IMR-90 (cell line): ENCODE measurements at regions not wholly inside any gene's neighbourhood (a gene's known extent, or its start where the extent isn't known, plus 50 kb on each side); places are given as distances from the start of the nearest gene placed in this dataset.

ENCODE experiments used
- ATAC-seq: fragments of 200-7000 bp; cut with Tn5 transposase; 2 replicates; pipeline ENCODE4 v1.9.1; 2020; ENCODE audit warnings: low read depth, mild to moderate bottlenecking, moderate library complexity
- BruUV-seq: library from RNA; stranded (reverse); fragments of 400-500 nt; replicated peaks from 2 replicates; lab custom pipeline; 2021; lab: Mats Ljungman, UMichigan
- CTCF ChIA-PET: fragments of 300-600 bp; formaldehyde crosslinking; extraction: SDS; loops from one replicate; lab custom pipeline; 2021; ENCODE audit warnings: antibody characterized with exemption; lab: Yijun Ruan, JAX
- POLR2A ChIA-PET: fragments of 300-600 bp; sonication (Branson Sonifier 250); formaldehyde crosslinking; loops from one replicate; lab custom pipeline; 2022; ENCODE audit warnings: antibody characterized with exemption; ENCODE audit not compliant: unreplicated experiment; lab: Charles Lee
- DNase-seq: peaks from one replicate; pipeline ENCODE4 v3.0.0; 2013
- H2AFZ ChIP-seq: replicated peaks from 2 replicates; pipeline ENCODE3; 2013; ENCODE audit warnings: low read length, mild to moderate bottlenecking; ENCODE audit not compliant: poor library complexity
- H2AK5ac ChIP-seq: 2 replicates; pipeline ENCODE4 v1.6.1; 2013; ENCODE audit warnings: low read depth, low read length, inconsistent platforms
- H2AK9ac ChIP-seq: replicated peaks from 2 replicates; pipeline ENCODE3; 2013; ENCODE audit warnings: mild to moderate bottlenecking, low read depth, low read length, moderate library complexity; ENCODE audit not compliant: poor library complexity
- H2BK120ac ChIP-seq: 2 replicates; pipeline ENCODE4 v1.6.1; 2013; ENCODE audit warnings: low read depth, low read length, inconsistent platforms
- H2BK15ac ChIP-seq: 3 replicates; pipeline ENCODE4 v1.6.1; 2013; ENCODE audit warnings: low read depth, low read length, inconsistent platforms
- H2BK20ac ChIP-seq: 2 replicates; pipeline ENCODE4 v1.6.1; 2013; ENCODE audit warnings: low read depth, mild to moderate bottlenecking, inconsistent platforms, low read length, moderate library complexity
- H2BK5ac ChIP-seq: 2 replicates; pipeline ENCODE4 v1.6.1; 2013; ENCODE audit warnings: mild to moderate bottlenecking, low read depth, low read length, inconsistent platforms; ENCODE audit not compliant: poor library complexity, severe bottlenecking
- H3K14ac ChIP-seq: replicated peaks from 2 replicates; pipeline ENCODE4 v1.6.1; 2013; ENCODE audit warnings: low read depth, low read length, inconsistent platforms
- H3K18ac ChIP-seq: 2 replicates; pipeline ENCODE4 v1.6.1; 2013; ENCODE audit warnings: low read depth, low read length, control low read depth
- H3K23ac ChIP-seq: 2 replicates; pipeline ENCODE4 v1.6.1; 2013; ENCODE audit warnings: low read depth, low read length, inconsistent platforms
- H3K27ac ChIP-seq: 2 replicates; pipeline ENCODE4 v1.5.1; 2013; ENCODE audit warnings: mild to moderate bottlenecking, control low read depth, low read length; ENCODE audit not compliant: insufficient read depth
- H3K27me3 ChIP-seq: 2 replicates; pipeline ENCODE4 v1.6.1; 2013; ENCODE audit warnings: low read length; ENCODE audit not compliant: control insufficient read depth, insufficient read depth
- H3K36me3 ChIP-seq: 2 replicates; pipeline ENCODE4 v1.6.1; 2013; ENCODE audit warnings: low read length, mixed read lengths; ENCODE audit not compliant: control insufficient read depth, insufficient read depth
- H3K4ac ChIP-seq: 2 replicates; pipeline ENCODE4 v1.6.1; 2013; ENCODE audit warnings: low read depth, low read length, inconsistent platforms
- H3K4me1 ChIP-seq: 2 replicates; pipeline ENCODE4 v1.6.1; 2013; ENCODE audit warnings: low read length, mixed read lengths; ENCODE audit not compliant: control insufficient read depth, insufficient read depth
- H3K4me2 ChIP-seq: 2 replicates; pipeline ENCODE4 v1.6.1; 2013; ENCODE audit warnings: low read depth, mild to moderate bottlenecking, control low read depth, low read length, moderate library complexity
- H3K4me3 ChIP-seq: 2 replicates; pipeline ENCODE4 v1.5.1; 2013; ENCODE audit warnings: low read depth, mild to moderate bottlenecking, control low read depth, low read length, moderate library complexity; ENCODE audit not compliant: insufficient read depth
- H3K56ac ChIP-seq: 2 replicates; pipeline ENCODE4 v1.6.1; 2013; ENCODE audit warnings: low read length, inconsistent platforms; ENCODE audit not compliant: insufficient read depth; ENCODE audit errors: extremely low read depth
- H3K79me1 ChIP-seq, 2 experiments: 2 replicates each; pipeline ENCODE4 v1.6.1; 2013; ENCODE audit warnings: low read length in 2 of 2, inconsistent platforms in 1 of 2, low read depth in 1 of 2
- H3K9ac ChIP-seq: 2 replicates; pipeline ENCODE4 v1.6.1; 2013; ENCODE audit warnings: low read depth, low read length, control low read depth
- H3K9me1 ChIP-seq: 2 replicates; pipeline ENCODE4 v1.6.1; 2013; ENCODE audit warnings: low read length, inconsistent platforms; ENCODE audit not compliant: insufficient read depth
- H3K9me3 ChIP-seq: 2 replicates; pipeline ENCODE4 v1.6.1; 2013; ENCODE audit warnings: low read length; ENCODE audit not compliant: control insufficient read depth, insufficient read depth
- H4K20me1 ChIP-seq: 2 replicates; pipeline ENCODE4 v1.6.1; 2013; ENCODE audit warnings: low read length, inconsistent platforms; ENCODE audit not compliant: insufficient read depth
- H4K5ac ChIP-seq: 2 replicates; pipeline ENCODE4 v1.6.1; 2013; ENCODE audit warnings: mild to moderate bottlenecking, low read depth, low read length, control low read depth
- H4K8ac ChIP-seq, 2 experiments: 2 replicates each; pipeline ENCODE4 v1.6.1; 2013; ENCODE audit warnings: low read depth in 2 of 2, low read length in 2 of 2, control low read depth in 1 of 2, inconsistent platforms in 1 of 2
- H4K91ac ChIP-seq: 2 replicates; pipeline ENCODE4 v1.6.1; 2013; ENCODE audit warnings: low read depth, low read length, inconsistent platforms; ENCODE audit not compliant: insufficient read depth
- BHLHE40 ChIP-seq: fragments of 150-350 bp; IDR thresholded peaks from 2 replicates; pipeline ENCODE4 v1.6.1; 2016; ENCODE audit warnings: mild to moderate bottlenecking, low read depth, low read length
- CEBPB ChIP-seq: IDR thresholded peaks from 2 replicates; pipeline ENCODE4 v1.6.1; 2012; ENCODE audit warnings: low read depth, low read length, improper control_type of control experiment
- CHD1 ChIP-seq: IDR thresholded peaks from 2 replicates; pipeline ENCODE4 v1.6.1; 2012; ENCODE audit warnings: low read depth, low read length, improper control_type of control experiment
- ELK1 ChIP-seq: fragments of 150-350 bp; IDR thresholded peaks from 2 replicates; pipeline ENCODE4 v1.6.1; 2016; ENCODE audit warnings: low read depth, mild to moderate bottlenecking, low read length, moderate library complexity, borderline replicate concordance
- FOS ChIP-seq: fragments of 150-350 bp; IDR thresholded peaks from 2 replicates; pipeline ENCODE4 v1.6.1; 2016; ENCODE audit warnings: low read depth, low read length
- MAFK ChIP-seq: IDR thresholded peaks from 2 replicates; pipeline ENCODE4 v1.6.1; 2012; ENCODE audit warnings: low read depth, low read length, improper control_type of control experiment
- MAZ ChIP-seq: IDR thresholded peaks from 2 replicates; pipeline ENCODE4 v1.6.1; 2012; ENCODE audit warnings: low read depth, mild to moderate bottlenecking, low read length, improper control_type of control experiment, moderate library complexity, borderline replicate concordance
- MXI1 ChIP-seq: IDR thresholded peaks from 2 replicates; pipeline ENCODE4 v1.6.1; 2012; ENCODE audit warnings: low read depth, mild to moderate bottlenecking, low read length, moderate library complexity, borderline replicate concordance
- NFE2L2 ChIP-seq: fragments of 150-350 bp; IDR thresholded peaks from 2 replicates; pipeline ENCODE4 v1.6.1; 2016; ENCODE audit warnings: low read depth, mild to moderate bottlenecking, low read length
- POLR2A ChIP-seq: IDR thresholded peaks from 2 replicates; pipeline ENCODE4 v1.6.1; 2012; ENCODE audit warnings: mild to moderate bottlenecking, low read depth, low read length
- RAD21 ChIP-seq: IDR thresholded peaks from 2 replicates; pipeline ENCODE4 v1.6.1; 2012; ENCODE audit warnings: low read length, improper control_type of control experiment
- RCOR1 ChIP-seq: IDR thresholded peaks from 2 replicates; pipeline ENCODE4 v1.6.1; 2012; ENCODE audit warnings: mild to moderate bottlenecking, low read length, improper control_type of control experiment; ENCODE audit not compliant: insufficient replicate concordance
- RFX5 ChIP-seq: IDR thresholded peaks from 2 replicates; pipeline ENCODE4 v1.8.0; 2012; ENCODE audit warnings: low read depth, mild to moderate bottlenecking, low read length, moderate library complexity
- SMC3 ChIP-seq: fragments of 150-350 bp; IDR thresholded peaks from 2 replicates; pipeline ENCODE4 v1.6.1; 2016; ENCODE audit warnings: low read depth, mild to moderate bottlenecking, antibody characterized with exemption, low read length, moderate library complexity
- USF2 ChIP-seq: fragments of 150-350 bp; IDR thresholded peaks from 2 replicates; pipeline ENCODE4 v1.6.1; 2017; ENCODE audit warnings: mild to moderate bottlenecking, antibody characterized with exemption, low read length, low read depth
- WGBS, 2 experiments: methylation state at CpG; one replicate each; pipeline versions ENCODE4 v1.1.5 to v1.1.7; 2013; ENCODE audit warnings: missing lambda C conversion rate in 2 of 2; ENCODE audit not compliant: insufficient read length in 1 of 2; ENCODE audit errors: extremely low coverage in 2 of 2; 5-methylcytosine and 5-hydroxymethylcytosine counted together
- dilution Hi-C: fragments of 300-500 bp; cut with HindIII; formaldehyde crosslinking; loops from one replicate; pipeline ENCODE4 v1.14.3; 2018; ENCODE audit warnings: low sequenced_read_pairs; ENCODE audit not compliant: unreplicated experiment
- in situ Hi-C: fragments of 300-500 bp; cut with MboI; formaldehyde crosslinking; loops from 3 replicates; pipeline ENCODE4 v1.14.3; 2019; ENCODE audit warnings: low sequenced_read_pairs, inconsistent platforms, mixed read lengths
- intact Hi-C: fragments of 100-400 bp; cut with micrococcal nuclease; formaldehyde crosslinking; loops from 2 replicates; pipeline ENCODE4 v1.10.0; 2022

DNA sequence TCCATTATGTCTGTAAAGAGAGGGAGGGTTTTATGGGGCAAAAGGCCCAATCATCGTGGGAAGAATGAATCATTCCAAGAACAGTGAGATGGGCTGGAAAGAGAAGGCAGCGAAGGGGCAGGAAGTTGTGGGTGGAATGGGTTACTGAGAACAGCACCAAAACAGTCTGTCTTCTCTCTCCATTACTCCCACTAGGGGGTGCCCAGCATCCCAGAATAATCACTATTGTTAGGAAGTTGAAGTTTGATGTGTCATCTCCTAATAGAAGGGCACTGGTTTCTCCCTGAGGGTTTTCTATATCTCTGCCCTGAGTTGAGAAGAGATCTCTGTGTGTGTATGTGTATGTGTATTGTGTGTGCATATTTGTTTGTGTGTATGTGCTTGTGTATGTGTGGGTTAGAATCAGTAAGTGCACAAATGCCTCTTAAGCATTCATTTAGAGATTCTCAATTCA lies 76.6 kb upstream of the MAP4K3 start (continued):
- no peak for TF ChIP-seq ELK1

DNA sequence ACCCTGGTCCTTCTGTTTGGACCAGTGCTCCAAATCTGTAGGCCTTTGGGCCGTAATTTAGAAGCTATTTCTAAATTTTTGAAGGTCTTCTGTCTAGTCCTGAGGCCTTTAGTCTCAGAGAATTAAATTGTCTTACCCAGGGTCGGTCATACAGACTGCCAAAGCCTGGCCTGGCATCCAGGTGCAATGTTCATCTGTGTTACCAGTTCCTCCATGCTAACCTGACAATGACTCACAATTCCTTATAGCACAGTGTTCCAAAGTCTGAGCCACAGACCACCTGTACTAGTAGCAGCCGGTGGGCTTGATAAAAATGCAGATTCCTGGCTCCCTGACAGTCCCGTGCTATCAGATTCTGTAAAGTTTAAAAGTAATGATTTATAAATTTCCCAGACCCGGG lies 77.7 kb upstream of the MAP4K3 start:
- Histone ChIP-seq H3K56ac (no peak overlapping the region), H3K4me3 (no peak overlapping the region), H4K5ac (no peak overlapping the region), H3K27me3 (no peaks in the 10 kb centered on the region), H2AFZ (no peak overlapping the region), H2BK15ac (no peak overlapping the region; the same call in 2 of the 3 replicates), H2BK20ac (no peak overlapping the region; the same call in 1 of the 2 replicates), H2AK9ac (no peak overlapping the region), H4K8ac (no peak overlapping the region), H3K27ac (no peak overlapping the region), H3K9ac (no peak overlapping the region), H3K23ac (no peak overlapping the region), H4K20me1 (no peaks in the 10 kb centered on the region), H3K9me1 (peaks cover 26% of the 10 kb centered on the region), H3K4ac (no peak overlapping the region), H3K36me3 (no peaks in the 10 kb centered on the region), H2BK5ac (no peak overlapping the region), H2BK120ac (no peak overlapping the region), H3K79me1 (peaks cover 0 to 19% of the 10 kb centered on the region in 2 experiments; a peak in 2 of 4 replicates), H3K18ac (no peak overlapping the region), H3K4me2 (no peak overlapping the region), H3K9me3 (no peaks in the 10 kb centered on the region), H3K14ac (no peak overlapping the region), H2AK5ac (peak overlapping the region; percentile 72; the same call in 1 of the 2 replicates), H4K91ac (0 out of 2 replicates have a peak overlapping the region, but pooled peaks have one; percentile 19), H3K4me1 (peaks cover 31% of the 10 kb centered on the region)
- ATAC-seq (no peak), DNase-seq (no peak)
- intact Hi-C loops: no loop called here
- POLR2A ChIA-PET: no interaction called here
- TF ChIP-seq SMC3 (no peak), POLR2A (no peak), CHD1 (no peak), MAFK (no peak), MAZ (no peak), CEBPB (no peak), RAD21 (no peak), RCOR1 (no peak), ELK1 (no peak), MXI1 (no peak), FOS (no peak), USF2 (no peak), BHLHE40 (no peak), NFE2L2 (no peak), RFX5 (no peak)
- dilution Hi-C loops: no loop called here
- in situ Hi-C loops: loop anchor here (5.0 kb wide), 1 partner anchor 182 kb away; no protein-coding TSS in a partner anchor
- 95% methylated on average over 4 of the region's 5 CpGs; no CpG with 5 or more reads in 1 of the 2 experiments for WGBS, 2 experiments
- no TSS peak for BruUV-seq
- CTCF ChIA-PET: no interaction called here
